CD4-positive, alpha-beta T cell treated with Interleukin-4 for 4 hours (primary cell): ENCODE measurements at regions not wholly inside any gene's neighbourhood (a gene's known extent, or its start where the extent isn't known, plus 50 kb on each side); places are given as distances from the start of the nearest gene placed in this dataset.

Experiments used
- DNase-seq: peaks from one replicate; pipeline ENCODE4 v3.0.0-alpha.2; 2020

DNA sequence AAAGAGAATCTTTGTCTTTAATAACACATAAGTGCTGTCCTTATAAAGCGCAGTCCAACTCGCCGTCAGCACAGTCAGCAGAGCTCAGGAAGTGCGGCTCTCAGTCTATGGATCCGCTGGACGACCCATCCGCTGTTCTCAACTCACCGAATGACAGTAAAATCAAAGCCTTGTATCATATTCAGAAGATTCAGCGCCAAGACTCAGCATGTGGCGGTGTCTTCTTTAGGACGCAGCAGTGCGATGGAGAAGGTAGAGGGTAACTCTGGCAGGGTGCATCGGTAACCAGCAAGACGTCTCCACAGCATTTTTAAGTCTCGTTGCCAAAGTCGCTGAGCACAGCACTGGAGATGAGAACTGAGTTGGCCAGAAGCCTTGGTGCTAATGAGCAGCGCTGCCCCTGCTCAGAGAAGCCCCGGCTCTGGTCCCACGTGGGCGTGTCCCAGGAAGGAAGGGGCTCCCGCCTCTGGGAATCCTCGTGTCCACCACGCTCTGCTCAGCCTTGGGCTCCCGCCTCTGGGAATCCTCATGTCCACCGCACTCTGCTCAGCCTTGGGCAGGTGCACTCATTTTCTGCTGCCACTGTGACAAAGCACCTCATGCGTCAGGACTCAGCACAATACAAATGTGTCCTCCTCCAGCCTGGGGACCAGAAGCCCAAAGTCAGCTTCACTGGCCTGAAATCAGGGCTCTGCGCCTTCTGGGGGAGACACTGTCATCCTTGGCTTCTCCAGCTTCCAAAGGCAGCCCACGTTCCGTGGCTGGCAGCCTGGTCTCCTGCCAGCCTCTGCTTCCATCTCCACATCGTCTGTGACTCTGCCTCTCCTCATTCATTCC is 238.0 kb upstream of the SALL3 start:
- DNase-seq = no peak

DNA sequence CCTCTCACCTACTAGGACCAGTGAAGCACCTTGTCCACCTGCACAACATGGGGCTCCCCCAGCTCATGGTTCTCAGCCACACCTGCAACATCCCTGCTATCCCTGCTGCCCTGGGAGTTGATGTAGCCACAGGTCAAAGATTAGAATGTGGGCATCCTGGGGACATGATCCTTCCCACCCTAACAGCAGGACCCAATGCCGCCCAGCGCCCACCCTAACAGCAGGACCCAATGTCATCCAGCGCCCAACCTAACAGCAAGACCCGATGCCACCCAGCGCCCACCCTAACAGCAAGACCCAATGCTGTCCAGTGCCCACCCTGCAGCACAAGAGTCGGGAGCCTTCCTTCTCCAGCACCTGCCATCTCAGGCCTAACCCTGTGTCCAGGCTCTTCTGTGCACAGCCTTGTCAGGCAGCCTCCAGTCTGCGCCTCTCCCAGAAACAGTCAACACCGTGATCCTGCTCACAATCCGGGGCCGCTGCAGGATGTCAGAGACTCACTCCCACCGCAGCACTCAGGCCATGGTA is 237.3 kb upstream of the SALL3 start:
- DNase-seq = no peak

DNA sequence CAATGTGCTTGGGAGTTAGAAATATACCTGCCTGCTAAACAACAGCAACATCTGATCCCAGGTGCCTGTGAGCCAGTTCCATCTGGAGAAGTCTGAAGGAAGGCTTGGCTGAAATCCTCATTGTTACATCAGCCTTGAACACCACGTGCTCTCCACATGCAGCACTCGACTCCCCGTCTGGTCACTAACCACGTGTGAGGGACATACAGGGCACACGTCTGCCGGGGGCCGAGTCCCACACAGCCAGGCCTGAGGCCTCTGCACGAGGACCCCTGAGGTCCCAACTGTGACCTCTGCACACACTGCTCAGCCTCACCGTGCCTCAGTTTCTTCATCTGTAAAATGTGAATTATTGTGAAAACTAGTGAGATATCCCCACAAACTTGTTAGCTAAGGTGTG is 236.5 kb upstream of the SALL3 start:
- no peak for DNase-seq

DNA sequence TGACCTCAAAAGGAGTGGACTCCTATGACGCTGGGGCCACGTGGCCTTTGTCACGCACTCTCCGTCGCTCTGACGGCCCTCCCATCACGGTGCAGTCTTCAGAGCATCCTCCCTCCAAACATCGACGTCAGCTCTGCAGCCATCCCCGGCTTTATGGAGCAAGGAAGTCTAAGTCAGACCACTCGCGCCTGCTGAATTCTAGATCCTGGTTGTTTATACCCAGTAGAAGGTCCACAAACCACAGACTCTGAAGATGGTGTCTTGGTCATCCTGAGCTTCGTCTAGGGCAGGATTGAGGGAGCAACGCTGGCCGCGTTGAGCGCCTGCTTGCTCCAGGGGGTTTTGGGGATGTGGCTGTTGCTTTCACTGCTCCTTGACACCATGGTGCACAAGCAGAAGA is 228.0 kb upstream of the SALL3 start:
- no peak for DNase-seq

DNA sequence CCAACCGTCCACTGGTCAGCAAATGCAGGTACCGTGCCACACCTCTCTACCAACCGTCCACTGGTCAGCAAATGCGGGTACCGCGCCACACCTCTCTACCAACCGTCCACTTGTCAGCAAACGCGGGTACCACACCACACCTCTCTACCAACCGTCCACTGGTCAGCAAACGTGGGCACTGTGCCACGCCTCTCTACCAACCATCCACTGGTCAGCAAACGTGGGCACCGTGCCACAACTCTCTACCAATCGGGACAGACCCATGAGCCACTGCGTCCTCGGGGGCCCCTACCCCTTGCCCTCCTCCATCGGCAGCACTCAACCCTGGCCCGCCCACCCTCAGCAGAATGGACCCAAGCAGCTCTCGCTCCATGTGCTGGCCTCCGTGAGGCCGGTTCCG is 226.4 kb upstream of the SALL3 start:
- no peak for DNase-seq

DNA sequence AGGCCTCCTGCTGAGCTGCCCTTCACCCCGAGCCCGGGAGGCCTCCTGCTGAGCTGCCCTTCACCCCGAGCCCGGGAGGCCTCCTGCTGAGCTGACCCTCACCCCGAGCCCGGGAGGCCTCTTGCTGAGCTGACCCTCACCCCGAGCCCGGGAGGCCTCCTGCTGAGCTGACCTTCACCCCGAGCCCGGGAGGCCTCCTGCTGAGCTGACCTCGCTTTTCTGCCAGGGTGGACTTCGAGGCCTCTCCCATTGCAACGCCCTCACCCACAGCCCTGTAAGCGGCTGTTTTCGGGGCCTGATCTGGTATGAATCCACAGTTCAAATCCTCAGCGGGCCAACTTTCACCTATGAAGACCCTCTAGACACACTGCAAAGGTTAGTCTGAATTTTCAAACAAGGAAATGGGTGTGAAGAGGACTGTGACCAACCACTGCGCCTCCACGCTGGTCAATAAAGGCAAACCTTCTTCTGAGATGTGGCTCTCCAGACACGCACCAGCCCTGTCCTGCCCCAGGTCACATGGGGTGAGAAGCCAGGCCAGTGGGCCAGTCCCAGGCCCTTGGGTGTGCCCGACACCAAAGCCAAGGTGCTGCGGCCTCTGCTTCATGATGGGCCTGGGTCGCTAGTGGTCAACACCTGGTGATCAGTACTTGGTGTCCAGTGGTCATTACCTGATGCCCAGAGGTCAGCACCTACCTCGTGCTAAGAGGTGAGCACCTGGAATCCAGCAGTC is 225.1 kb upstream of the SALL3 start:
- no peak for DNase-seq

DNA sequence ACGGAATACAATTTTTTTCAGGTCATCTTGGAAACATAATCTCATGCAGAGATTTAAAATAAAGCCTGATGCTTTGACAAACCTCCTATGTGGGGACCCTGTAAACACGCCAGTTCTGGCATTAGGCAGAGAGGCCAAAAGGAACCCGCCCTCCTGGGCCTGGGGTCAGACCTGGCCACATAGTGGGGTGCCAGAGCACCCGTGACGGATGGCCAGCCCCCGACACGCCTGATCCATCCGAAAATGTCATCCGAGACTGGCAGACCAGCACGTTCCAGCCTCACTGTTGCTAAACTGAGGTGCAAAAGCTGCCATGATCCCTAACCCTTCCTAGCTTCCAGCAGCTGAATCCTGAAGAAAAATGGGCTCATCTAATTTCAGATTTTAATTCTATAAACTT is 222.6 kb upstream of the SALL3 start:
- no peak for DNase-seq

DNA sequence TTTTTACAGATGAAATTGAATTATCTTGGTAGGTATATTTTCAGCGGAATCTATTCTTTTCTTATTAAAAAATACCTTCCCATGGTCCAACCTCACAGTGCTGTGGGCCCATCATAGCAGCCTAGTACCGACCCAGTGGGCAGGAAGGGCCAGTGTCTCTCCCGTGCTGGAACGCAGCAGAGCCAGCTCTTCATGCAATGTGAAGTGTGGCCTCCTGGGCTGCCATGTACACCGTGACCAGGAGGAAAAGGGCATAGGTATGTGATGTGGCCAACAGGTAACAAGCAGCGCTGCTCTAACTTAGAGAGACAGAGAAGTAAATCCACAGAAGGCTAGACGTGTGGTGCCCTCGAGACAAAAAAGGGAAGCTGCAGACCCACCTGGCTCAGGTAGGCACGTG is 221.1 kb upstream of the SALL3 start:
- no peak for DNase-seq

DNA sequence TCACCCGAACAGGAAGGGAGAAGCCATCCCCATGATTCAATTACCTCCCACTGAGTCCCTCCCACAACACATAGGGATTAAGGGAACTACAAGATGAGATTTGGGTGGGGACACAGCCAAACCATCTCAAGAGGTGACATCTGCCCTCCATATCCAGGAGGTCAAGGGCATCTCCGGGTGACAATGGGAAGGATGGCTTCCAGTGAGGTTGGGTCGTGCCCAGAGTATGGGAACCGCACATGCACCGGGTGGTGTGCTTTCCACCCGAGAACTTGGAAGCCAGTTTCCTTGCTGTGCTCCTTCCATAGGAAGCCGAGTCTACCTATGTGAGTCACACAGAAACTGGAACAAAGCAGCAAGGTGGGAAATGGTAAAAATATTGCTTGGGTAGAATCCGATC is 216.9 kb upstream of the SALL3 start:
- no peak for DNase-seq

DNA sequence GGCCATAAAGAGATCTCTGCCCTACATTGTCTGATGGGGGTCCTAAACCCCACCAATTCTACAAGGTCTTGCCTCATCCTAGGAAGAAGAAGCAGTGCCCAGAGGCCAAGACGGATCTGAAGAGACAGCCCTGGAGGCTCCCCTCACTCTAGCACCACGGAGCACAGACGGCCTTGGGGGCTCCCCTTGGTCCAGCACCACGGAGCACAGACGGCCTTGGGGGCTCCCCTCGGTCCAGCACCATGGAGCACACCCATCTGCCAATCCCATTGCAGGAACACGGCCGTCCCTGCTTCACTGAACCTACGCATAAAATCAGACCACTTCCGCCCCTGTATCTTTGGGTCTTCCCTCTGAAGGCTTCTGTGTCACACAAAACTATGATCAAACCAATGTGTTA is 215.1 kb upstream of the SALL3 start:
- no peak for DNase-seq

DNA sequence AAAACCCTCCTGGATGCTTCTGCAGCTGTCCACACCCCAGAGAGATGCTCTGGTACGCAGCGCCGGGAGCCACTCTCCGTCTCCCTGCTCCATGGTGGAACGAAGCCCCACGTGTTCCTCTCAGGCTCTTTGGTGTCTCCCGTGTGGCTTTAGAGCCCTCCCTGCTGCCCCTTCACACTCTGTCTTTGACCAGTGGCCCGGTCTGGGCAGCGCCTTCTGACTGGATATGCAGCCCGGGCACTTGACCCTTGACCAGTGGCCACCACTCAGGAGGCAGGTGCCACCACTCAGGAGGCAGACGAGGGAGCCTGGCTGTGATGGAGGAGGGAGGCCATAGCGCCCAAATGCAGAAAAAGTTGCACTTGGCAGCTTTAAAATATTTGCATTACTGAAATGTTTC is 214.5 kb upstream of the SALL3 start:
- no peak for DNase-seq

DNA sequence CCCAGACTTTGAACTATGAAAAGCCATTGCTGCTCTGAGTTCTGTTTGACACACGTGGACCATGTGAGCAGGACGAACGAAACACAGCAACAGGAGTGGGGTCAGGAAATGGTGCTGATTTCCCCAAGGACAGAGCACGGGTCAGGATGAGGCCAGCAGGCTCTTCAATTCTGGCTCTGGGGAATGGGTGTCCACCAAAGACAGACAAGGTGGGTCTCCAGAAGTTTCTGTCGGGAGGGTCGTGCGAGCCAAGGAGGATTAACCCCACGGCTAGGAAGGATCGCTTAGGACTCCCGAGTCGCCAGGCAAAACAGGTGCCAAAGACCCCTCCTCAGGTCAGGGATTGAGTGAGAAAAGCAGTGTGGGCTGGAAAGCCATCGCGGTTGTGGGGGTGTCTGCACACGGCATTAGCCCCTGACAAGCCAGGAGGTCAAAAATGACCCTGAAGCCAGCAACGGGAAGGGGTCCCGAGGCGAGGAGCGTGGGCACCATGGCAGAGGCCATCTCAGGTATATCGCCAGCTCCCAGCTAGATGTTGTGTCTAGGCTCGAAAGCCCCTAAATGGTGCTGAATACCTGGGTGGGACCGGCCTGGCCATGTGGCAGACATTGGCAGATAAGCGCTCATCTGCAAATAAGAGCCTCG is 213.9 kb upstream of the SALL3 start:
- DNase-seq = no peak

DNA sequence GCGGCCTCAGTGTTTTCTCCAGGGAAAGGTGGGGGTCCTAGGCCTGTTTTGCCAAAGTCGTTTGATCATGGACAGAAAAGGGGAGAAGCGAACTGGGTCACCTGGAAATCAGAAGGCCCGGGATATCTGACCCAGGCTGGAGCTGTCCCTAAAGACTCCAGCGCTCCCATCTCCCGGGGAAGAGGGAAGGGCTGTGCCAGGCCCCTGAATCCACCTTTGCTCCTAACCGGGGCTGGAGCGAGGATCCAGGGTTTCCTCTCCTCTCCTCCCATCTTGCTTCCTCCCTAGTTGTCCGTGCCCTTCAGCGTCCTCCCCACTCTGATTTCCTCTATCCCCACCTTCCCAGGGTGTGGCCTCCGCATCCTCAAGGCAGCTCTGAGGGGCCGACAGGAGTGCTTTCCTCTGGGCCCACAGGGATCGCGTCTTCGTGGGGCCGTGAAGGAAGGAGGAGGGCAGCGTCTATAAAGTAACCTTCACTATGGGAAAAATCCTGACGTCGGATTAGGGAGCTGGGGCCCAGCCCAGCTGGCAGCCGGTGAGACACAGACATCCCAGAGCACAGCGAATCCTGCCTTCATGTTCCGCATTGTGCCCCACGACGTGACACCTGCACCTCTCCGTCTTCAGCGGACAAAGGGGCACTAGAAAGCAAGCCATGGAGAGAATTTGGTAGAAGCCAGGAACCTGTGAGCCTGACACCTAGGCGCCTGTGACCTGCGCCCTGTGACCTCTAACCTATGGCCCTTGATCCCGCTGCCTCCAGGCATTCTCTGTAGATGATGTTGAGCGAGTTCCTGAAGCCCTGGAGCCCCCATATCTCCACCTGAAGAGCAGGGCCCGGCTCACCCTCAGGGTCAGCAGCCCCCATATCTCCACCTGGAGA is 212.7 kb upstream of the SALL3 start:
- no peak for DNase-seq

DNA sequence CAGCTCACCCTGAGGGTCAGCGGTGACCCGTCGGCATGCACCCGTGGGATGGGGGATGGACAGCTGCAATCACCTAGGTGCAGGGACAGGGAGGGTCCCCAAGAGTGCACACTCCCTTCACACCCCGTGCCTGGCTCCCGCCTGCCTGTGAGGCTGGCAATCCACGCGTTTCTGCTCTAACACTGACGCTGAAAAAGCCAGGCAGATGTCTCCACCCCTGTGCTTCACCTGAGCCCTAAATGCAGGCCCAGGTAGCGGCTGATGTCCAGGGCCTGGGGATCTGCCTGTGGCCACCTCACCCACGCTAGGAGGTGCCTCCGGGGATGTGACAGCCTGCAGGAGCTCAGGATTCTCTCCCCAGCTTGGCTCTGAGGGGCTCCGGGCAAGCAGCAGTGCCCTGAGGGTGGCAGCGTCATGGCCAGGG is 212.0 kb upstream of the SALL3 start:
- DNase-seq = no peak

DNA sequence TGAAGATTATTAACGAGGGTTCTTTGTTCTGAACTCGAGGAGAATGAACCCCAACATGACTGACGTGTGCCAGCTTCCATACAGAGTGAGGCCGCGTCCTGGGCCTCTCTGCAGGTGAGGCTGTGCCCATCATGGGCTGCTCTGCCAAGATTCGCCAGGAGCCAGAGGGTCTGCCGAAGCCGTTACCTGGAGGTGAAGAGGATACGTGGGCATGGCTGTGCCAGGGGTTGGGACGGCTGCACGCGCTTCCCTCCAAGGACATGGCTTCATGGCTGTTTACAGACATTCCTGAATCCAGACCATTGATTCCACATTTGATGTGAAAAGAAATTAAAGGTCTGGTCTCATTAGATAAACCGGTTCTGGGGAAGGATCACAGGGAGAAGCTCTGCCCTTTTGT is 211.4 kb upstream of the SALL3 start:
- DNase-seq = no peak

DNA sequence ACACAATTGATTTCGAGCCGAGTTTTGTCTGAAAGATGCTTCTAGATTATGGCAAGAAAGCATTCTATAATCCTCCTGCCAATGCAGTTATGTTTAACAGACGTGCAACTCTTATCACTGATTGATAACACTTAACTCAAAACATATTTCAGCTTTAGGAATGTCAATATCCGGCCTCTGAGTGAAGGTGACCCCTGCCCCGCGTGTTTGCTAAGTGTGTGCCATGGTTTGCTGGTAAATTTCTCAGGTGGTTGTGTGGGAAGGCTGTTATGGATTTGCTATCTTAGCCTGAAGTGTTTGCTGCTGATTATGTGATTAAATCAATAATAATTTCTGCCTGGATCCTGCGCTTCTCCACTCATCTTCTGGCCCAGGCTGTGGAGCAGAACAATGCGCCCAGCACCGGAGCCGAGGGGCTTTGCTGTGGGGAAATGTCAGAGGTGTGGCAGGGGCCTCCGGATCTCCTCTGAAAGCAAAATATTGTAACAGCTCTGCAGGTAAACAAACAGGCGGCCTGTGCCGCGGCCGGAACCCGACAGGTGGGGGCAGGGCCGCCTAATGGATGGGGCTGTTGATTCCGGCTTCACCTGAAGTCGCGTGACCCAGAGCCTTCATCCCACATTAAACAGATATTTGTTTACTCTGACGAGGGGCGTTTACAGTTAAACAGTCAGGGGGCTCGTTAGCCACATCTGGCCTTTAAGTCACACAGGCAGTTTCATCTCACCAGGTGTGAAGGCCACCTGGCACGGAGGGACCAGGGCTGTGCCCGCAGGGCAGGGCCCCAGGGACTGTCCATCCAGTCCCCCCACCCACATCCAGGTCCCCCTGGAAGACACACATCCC is 210.7 kb upstream of the SALL3 start:
- DNase-seq = no peak

DNA sequence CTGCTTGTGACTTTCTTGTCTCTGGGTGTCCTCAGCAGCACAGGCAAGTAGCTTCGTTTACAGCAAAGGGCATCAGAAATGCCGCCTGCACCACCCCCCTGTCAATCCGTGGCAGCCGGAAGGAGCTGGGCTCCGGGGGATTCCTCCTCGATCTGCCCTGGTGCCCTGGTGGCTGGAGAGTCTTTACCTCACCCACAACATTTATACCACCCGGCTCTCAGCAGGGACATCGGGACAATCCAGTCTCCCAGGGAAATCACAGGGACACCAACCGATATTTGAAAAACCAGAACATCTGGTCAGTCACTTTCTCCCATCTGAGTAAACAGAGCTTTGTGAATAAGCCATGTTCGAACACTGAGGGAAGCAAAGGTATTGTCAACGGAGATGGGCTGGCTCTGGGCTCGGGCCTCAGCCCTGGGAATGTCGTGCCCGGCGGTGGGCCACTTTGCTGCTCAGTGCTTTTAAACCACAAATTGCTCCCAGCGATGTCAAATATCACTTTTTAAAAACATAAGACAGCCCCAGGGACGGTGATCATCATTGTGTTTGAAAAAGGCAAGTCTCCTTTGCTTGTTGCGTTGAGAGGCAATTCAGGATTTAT is 210.0 kb upstream of the SALL3 start:
- DNase-seq = no peak

DNA sequence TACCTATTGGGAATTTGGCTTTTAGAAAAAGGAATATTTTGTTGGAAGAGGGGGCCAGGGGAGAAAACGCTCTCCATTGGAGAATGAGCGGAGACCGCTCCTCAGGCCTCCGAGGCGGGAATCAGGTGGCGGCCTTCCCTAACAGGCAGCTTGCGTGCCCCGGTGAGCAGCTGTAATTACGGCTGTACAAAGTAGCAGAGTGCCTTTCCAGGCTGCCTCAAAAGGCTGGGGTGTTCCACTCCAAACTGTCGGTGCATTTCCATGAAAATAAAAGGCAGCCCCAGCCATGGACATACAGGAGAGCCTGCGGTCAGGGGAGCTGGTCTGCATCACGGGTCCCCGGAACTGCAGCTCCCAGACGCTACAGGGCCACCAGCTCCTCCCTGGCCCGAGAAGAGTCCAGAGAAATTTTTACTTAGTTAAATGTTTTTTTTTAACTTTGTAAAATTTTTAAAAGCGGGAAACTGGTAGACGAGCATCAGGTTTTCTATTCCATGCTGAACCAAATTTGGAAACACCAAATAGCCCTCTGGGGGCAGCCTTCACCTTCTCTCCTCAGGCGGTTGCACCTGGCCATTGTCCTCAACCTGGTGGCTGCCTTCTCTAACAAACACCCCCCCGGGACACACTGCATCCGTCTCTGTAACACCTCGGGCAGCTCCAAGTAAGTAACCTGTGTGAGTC is 209.3 kb upstream of the SALL3 start:
- DNase-seq = no peak

DNA sequence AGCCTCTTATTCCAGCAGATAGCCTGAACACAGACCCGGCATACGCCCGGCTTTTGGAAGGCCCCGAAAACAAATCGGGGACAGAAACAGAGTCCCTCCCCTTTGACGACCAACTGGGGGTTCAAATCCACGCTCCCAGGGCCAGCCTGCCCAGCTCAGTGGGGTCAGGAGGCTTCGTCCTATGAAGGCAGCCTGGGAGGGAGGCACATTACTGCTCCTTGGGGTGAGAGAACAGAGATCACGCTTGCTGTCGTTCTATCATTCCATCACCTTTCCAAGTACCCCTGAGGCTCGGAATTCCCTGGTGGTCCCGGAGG is 208.8 kb upstream of the SALL3 start:
- no peak for DNase-seq

DNA sequence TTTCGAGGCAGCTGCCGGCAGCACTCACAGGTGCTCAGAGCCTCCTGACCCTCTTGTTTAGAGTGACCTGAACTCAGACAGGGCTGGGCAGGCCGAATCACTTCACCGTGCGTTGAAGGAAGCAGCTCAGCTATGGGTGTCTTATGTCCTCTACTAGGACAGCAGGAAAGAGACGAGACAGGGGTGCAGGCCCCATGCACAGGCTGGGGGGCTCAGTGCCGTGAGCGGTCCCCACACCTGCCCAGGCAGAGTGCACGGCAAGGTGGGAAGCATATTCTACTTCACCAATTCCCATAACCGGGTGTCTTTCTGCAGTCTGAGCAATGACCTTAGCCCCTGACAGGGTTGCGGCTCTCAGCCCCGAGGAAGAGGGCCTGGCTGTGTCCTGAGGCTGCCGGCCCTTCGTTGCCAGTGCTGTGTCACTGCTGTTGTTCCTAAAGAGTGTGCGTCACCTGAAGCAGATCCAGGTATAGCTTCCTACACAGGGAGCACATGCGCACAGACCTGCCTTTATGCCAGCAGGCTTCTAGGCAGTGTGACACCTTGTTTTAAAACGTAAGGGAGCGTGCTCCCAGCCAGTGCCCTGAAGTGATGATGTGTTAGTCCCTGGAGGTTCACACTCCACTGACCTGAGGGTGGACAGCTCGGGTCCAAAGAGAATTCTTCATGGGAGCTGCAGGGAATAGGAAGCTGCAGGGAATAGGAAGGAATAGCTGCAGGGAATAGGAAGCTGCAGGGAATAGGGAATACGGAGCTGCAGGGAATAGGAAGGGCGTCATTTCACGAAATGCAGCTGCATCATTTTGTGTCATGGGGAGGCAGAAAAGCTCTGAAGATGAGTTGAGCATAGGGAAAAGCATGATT is 207.9 kb upstream of the SALL3 start:
- no peak for DNase-seq
